B cell (primary cell): ENCODE measurements at regions not wholly inside any gene's neighbourhood (a gene's known extent, or its start where the extent isn't known, plus 50 kb on each side); places are given as distances from the start of the nearest gene placed in this dataset.

Source experiments
- ATAC-seq: fragments of 200-7000 bp; cut with Tn5 transposase; one replicate; pipeline ENCODE4 v1.10.0; 2021; ENCODE audit warnings: low read depth, mild to moderate bottlenecking, moderate number of reproducible peaks, moderate library complexity
- CTCF ChIA-PET: fragments of 350-600 bp; sonication (Branson Sonifier 250); formaldehyde crosslinking; loops from one replicate; lab custom pipeline; 2021; ENCODE audit warnings: antibody characterized with exemption, inconsistent platforms; lab: Charles Lee
- POLR2A ChIA-PET: fragments of 350-600 bp; sonication (Branson Sonifier 250); formaldehyde crosslinking; loops from one replicate; lab custom pipeline; 2021; ENCODE audit warnings: antibody characterized with exemption; lab: Charles Lee
- DNase-seq: peaks from one replicate; pipeline ENCODE4 v3.0.0; 2013
- H2AFZ ChIP-seq: 2 replicates; pipeline ENCODE4 v1.6.1; 2012; ENCODE audit warnings: mild to moderate bottlenecking, low read depth, low read length; ENCODE audit not compliant: insufficient read depth, poor library complexity, severe bottlenecking
- H3K27ac ChIP-seq, 2 donors: 1 replicate in 1 of 2; 2 replicates in 1 of 2; pipeline ENCODE4 v1.5.1; 2012 to 2013; ENCODE audit warnings: low read length in 2 of 2, mild to moderate bottlenecking in 2 of 2, moderate library complexity in 1 of 2
- H3K27me3 ChIP-seq, 4 experiments: fragments of 200-600 bp in 1 of 4; sonication (generic) in 1 of 4; replicated peaks in 1 of 4; 1 replicate in 2 of 4; 2 replicates in 2 of 4; pipeline versions ENCODE4 v1.6.1 to v1.7.0; 2013 to 2016; ENCODE audit warnings: low read length in 3 of 4, mild to moderate bottlenecking in 2 of 4, mixed read lengths in 1 of 4, moderate library complexity in 1 of 4; ENCODE audit not compliant: insufficient read depth in 4 of 4, control insufficient read depth in 3 of 4; ENCODE audit errors: control extremely low read depth in 1 of 4
- H3K36me3 ChIP-seq, 2 experiments: replicated peaks in 1 of 2; 1 replicate in 1 of 2; 2 replicates in 1 of 2; pipeline versions ENCODE4 v1.6.1 to v1.7.1; 2013; ENCODE audit warnings: low read length in 1 of 2; ENCODE audit not compliant: insufficient read depth in 2 of 2, control insufficient read depth in 1 of 2; ENCODE audit errors: control extremely low read depth in 1 of 2, extremely low read depth in 1 of 2
- H3K4me1 ChIP-seq, 2 donors: fragments of 200-600 bp in 1 of 2; sonication (generic) in 1 of 2; 1 replicate in 1 of 2; 2 replicates in 1 of 2; pipeline versions ENCODE4 v1.5.1 to v1.6.1; 2013 to 2017; ENCODE audit warnings: low read length in 2 of 2; ENCODE audit not compliant: control insufficient read depth in 2 of 2, insufficient read depth in 2 of 2
- H3K4me2 ChIP-seq: replicated peaks from 2 replicates; pipeline ENCODE3; 2012; ENCODE audit warnings: mild to moderate bottlenecking, low read depth, low read length; ENCODE audit not compliant: poor library complexity, severe bottlenecking
- H3K4me3 ChIP-seq, 5 experiments: fragments of 200-600 bp in 1 of 5; sonication (generic) in 1 of 5; 1 replicate in 3 of 5; 2 replicates in 2 of 5; pipeline versions ENCODE4 v1.5.1 to v1.7.0; 2011 to 2016; ENCODE audit warnings: low read length in 4 of 5, mild to moderate bottlenecking in 4 of 5, low read depth in 2 of 5, control low read depth in 1 of 5, moderate library complexity in 1 of 5; ENCODE audit not compliant: insufficient read depth in 1 of 5; ENCODE audit errors: control extremely low read depth in 1 of 5, extremely low read depth in 1 of 5
- H3K79me2 ChIP-seq: fragments of 200-600 bp; sonication (generic); one replicate; pipeline ENCODE4 v1.6.0; 2016; ENCODE audit warnings: low read length; ENCODE audit not compliant: control insufficient read depth, insufficient read depth
- H3K9ac ChIP-seq: fragments of 200-600 bp; sonication (generic); 2 replicates; pipeline ENCODE4 v1.6.1; 2017; ENCODE audit warnings: mild to moderate bottlenecking, low read length, moderate library complexity
- H3K9me3 ChIP-seq, 3 donors: one replicate each; pipeline versions ENCODE4 v1.6.1 to v1.7.1; 2013; ENCODE audit warnings: low read length in 2 of 3; ENCODE audit not compliant: control insufficient read depth in 2 of 3, insufficient read depth in 1 of 3; ENCODE audit errors: control extremely low read depth in 1 of 3
- H4K20me1 ChIP-seq: 2 replicates; pipeline ENCODE4 v1.6.0; 2012; ENCODE audit warnings: mild to moderate bottlenecking, low read length; ENCODE audit not compliant: insufficient read depth, control insufficient read depth, poor library complexity, severe bottlenecking
- H3K27ac Mint-ChIP-seq: one replicate; pipeline ENCODE4 v1.8.0; 2021; ENCODE audit warnings: mixed read lengths
- H3K27me3 Mint-ChIP-seq: one replicate; pipeline ENCODE4 v1.8.0; 2021; ENCODE audit warnings: mixed read lengths
- H3K4me1 Mint-ChIP-seq: one replicate; pipeline ENCODE4 v1.8.0; 2021; ENCODE audit warnings: mixed read lengths
- H3K4me3 Mint-ChIP-seq: one replicate; pipeline ENCODE4 v1.8.0; 2021; ENCODE audit warnings: mixed read lengths
- H3K9me3 Mint-ChIP-seq: one replicate; pipeline ENCODE4 v1.8.0; 2022; ENCODE audit warnings: mixed read lengths; ENCODE audit not compliant: insufficient read depth
- EZH2 ChIP-seq: IDR thresholded peaks from 2 replicates; pipeline ENCODE4 v1.6.1; 2012; ENCODE audit warnings: borderline replicate concordance, low read depth, mild to moderate bottlenecking, moderate library complexity, low read length; ENCODE audit not compliant: insufficient read depth, poor library complexity, severe bottlenecking
- WGBS: methylation state at CpG from one replicate; pipeline ENCODE4 v1.1.5; 2013; ENCODE audit warnings: missing lambda C conversion rate; ENCODE audit not compliant: insufficient coverage; 5-methylcytosine and 5-hydroxymethylcytosine counted together
- intact Hi-C: fragments of 100-400 bp; cut with micrococcal nuclease; formaldehyde crosslinking; loops from one replicate; pipeline ENCODE4 v1.10.0; 2022
- TF ChIP-seq, protein P1 (sequence below): fragments of 200-600 bp; IDR thresholded peaks from one replicate; pipeline ENCODE4 v1.8.0; 2022; ENCODE audit warnings: antibody characterized with exemption, mild to moderate bottlenecking

DNA sequence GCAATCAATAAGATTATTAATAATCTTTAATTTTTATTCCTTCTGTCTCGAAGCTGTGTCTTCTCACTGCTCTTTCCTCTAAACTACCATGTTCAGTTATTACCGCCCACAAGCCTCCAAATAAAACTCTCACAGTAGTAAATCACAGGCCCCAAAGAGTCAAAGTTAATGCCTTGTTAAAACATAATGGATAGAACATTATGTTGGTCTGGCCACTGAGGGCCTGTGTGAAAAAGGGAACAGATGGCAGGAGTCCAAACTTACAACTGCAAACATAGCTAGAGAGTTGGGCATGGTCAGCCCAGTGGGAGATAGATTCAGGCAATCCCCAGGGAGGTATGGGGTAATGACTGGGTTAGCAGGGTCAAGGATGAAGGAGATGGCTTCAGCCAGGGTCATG, 84.6 kb upstream of the TNIP3 start:
- POLR2A ChIA-PET, result no interaction called here
- H3K4me3 Mint-ChIP-seq, result no peak overlapping the region
- no CpG with 5 or more reads among the region's 2 CpGs for WGBS

DNA sequence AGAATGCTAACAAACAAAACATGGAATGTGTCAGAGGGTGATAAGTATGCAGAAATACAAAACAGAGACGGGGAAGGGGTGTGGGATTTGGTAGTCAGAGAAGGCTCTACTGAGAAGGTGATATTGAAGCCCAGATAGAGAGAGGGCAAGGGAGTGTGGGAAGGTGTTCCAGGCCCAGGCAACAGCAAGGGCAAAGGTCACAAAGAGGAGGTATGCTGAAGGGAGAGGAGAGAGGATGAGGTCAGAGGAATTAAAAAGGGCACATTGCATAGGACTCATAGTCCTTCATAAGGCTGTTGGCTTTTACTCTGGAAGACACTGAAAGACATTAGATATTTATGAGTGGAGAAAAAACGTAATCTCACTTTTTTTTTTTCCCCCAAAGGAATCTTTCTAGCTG, 82.6 kb upstream of the TNIP3 start:
- DNase-seq (no peak), ATAC-seq (no peak)
- no peak overlapping the region for H3K4me2 ChIP-seq
- CTCF ChIA-PET, result interaction anchor here (1.5 kb wide), 1 partner anchor 54 kb away, joined by 5 read pairs; no protein-coding TSS in a partner anchor
- 80% methylated on average over 1 of the region's 2 CpGs for WGBS
- H3K4me1 ChIP-seq, result no peaks in the 10 kb centered on the region
- no peak overlapping the region for H3K4me3 ChIP-seq
- no peaks in the 10 kb centered on the region for H3K79me2 ChIP-seq
- no peaks in the 10 kb centered on the region for H4K20me1 ChIP-seq
- H3K9me3 Mint-ChIP-seq, result no peaks in the 10 kb centered on the region
- H3K9me3 ChIP-seq, result no peaks in the 10 kb centered on the region
- H2AFZ ChIP-seq, result no peak overlapping the region
- no peak overlapping the region for H3K27ac ChIP-seq
- TF ChIP-seq EZH2, result no peak
- TF ChIP-seq, protein P1, sequence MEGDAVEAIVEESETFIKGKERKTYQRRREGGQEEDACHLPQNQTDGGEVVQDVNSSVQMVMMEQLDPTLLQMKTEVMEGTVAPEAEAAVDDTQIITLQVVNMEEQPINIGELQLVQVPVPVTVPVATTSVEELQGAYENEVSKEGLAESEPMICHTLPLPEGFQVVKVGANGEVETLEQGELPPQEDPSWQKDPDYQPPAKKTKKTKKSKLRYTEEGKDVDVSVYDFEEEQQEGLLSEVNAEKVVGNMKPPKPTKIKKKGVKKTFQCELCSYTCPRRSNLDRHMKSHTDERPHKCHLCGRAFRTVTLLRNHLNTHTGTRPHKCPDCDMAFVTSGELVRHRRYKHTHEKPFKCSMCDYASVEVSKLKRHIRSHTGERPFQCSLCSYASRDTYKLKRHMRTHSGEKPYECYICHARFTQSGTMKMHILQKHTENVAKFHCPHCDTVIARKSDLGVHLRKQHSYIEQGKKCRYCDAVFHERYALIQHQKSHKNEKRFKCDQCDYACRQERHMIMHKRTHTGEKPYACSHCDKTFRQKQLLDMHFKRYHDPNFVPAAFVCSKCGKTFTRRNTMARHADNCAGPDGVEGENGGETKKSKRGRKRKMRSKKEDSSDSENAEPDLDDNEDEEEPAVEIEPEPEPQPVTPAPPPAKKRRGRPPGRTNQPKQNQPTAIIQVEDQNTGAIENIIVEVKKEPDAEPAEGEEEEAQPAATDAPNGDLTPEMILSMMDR, result no peak
- no peak overlapping the region for H3K27ac Mint-ChIP-seq
- H3K36me3 ChIP-seq, result no peaks in the 10 kb centered on the region
- H3K27me3 ChIP-seq, result no peaks in the 10 kb centered on the region
- H3K27me3 Mint-ChIP-seq, result no peaks in the 10 kb centered on the region
- intact Hi-C loops, result no loop called here
- no peak overlapping the region for H3K9ac ChIP-seq
- POLR2A ChIA-PET, result no interaction called here
- no peak overlapping the region for H3K4me3 Mint-ChIP-seq
- peaks cover 2% of the 10 kb centered on the region for H3K4me1 Mint-ChIP-seq

More for the DNA sequence above, 84.6 kb upstream of the TNIP3 start:
- CTCF ChIA-PET, result interaction anchor here (0.9 kb wide), 1 partner anchor 25 kb away, joined by 3 read pairs; no protein-coding TSS in a partner anchor
- Mint-ChIP-seq H3K4me1 (no peaks in the 10 kb centered on the region), H3K9me3 (no peaks in the 10 kb centered on the region), H3K27ac (no peak overlapping the region), H3K27me3 (no peaks in the 10 kb centered on the region)
- no peak for DNase-seq
- intact Hi-C loops, result no loop called here
- TF ChIP-seq, protein P1, result no peak
- TF ChIP-seq EZH2, result no peak
- H2AFZ ChIP-seq, result no peak overlapping the region
- H3K4me1 ChIP-seq, result no peaks in the 10 kb centered on the region
- H4K20me1 ChIP-seq, result no peaks in the 10 kb centered on the region
- H3K4me3 ChIP-seq, result no peak overlapping the region
- no peak overlapping the region for H3K27ac ChIP-seq
- no peak overlapping the region for H3K9ac ChIP-seq
- no peaks in the 10 kb centered on the region for H3K9me3 ChIP-seq
- no peaks in the 10 kb centered on the region for H3K36me3 ChIP-seq
- no peak overlapping the region for H3K4me2 ChIP-seq
- H3K79me2 ChIP-seq, result no peaks in the 10 kb centered on the region
- H3K27me3 ChIP-seq, result no peaks in the 10 kb centered on the region
- ATAC-seq, result no peak
